Activated CD4-positive, alpha-beta T cell treated with anti-CD3 and anti-CD28 coated beads, Interleukin-2, amount 10 ng/mL, durations not matched to agents 24 days and 14 days (primary cell): ENCODE measurements at regions not wholly inside any gene's neighbourhood (a gene's known extent, or its start where the extent isn't known, plus 50 kb on each side); places are given as distances from the start of the nearest gene placed in this dataset.
"Not testable (repeated sequence)": the region's sequence is repeated elsewhere in the genome, so short reads cannot be mapped to it uniquely, and the experiment has no call there.

ENCODE experiments used
- DNase-seq: peaks from one replicate; pipeline ENCODE4 v3.0.0; 2022
- H3K27ac Mint-ChIP-seq: one replicate; pipeline ENCODE4 v1.8.0; 2022; ENCODE audit warnings: mild to moderate bottlenecking, mixed read lengths
- H3K27me3 Mint-ChIP-seq: one replicate; pipeline ENCODE4 v1.8.0; 2022; ENCODE audit warnings: mixed read lengths
- H3K36me3 Mint-ChIP-seq: one replicate; pipeline ENCODE4 v1.8.0; 2022; ENCODE audit warnings: low read depth, mild to moderate bottlenecking, mixed read lengths
- H3K4me1 Mint-ChIP-seq: one replicate; pipeline ENCODE4 v1.8.0; 2021; ENCODE audit warnings: mixed read lengths
- H3K4me3 Mint-ChIP-seq: one replicate; pipeline ENCODE4 v1.8.0; 2022; ENCODE audit warnings: mild to moderate bottlenecking, moderate library complexity, mixed read lengths
- H3K9me3 Mint-ChIP-seq: one replicate; pipeline ENCODE4 v1.8.0; 2021; ENCODE audit warnings: mixed read lengths
- intact Hi-C: fragments of 100-400 bp; cut with micrococcal nuclease; formaldehyde crosslinking; loops from one replicate; pipeline ENCODE4 v1.15.1; 2023

GRCh38 chr7:142627223-142627622 lies 122.0 kb upstream of the PRSS1 start:
- H3K36me3 Mint-ChIP-seq, H3K4me1 Mint-ChIP-seq, H3K9me3 Mint-ChIP-seq, intact Hi-C loops, DNase-seq: not testable (repeated sequence)
- Mint-ChIP-seq H3K4me3 (peak overlapping the region; percentile 83), H3K27ac (peak overlapping the region; percentile 88), H3K27me3 (peaks cover 17% of the 10 kb centered on the region)

DNA sequence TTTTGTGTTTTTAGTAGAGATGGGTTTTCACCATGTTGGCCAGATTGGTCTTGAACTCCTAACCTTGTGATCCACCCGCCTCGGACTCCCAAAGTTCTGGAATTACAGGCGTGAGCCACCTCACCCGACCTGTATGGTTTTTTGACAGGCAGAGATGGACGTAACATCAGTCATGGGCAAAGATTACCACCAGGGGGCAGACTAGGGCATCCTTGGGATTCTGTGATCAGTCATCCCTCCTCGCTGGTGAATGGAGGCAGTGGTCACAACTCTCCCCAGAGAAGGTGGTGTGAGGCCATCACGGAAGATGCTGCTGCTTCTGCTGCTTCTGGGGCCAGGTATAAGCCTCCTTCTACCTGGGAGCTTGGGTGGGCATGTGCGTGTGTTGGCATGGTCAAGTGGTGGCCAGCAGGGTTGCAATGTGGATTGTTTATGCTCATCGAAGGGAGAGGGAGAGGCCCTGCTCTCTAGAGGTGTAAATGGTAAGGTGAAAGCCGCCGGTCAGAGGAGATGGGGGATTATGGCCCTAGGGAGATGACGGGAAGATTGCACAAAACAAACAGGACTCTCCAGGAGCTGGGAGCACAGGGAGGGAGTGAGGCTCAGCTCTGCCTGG lies 122.7 kb upstream of the PRSS1 start:
- peaks cover 14% of the 10 kb centered on the region for H3K27me3 Mint-ChIP-seq
- no peaks in the 10 kb centered on the region for H3K9me3 Mint-ChIP-seq
- H3K36me3 Mint-ChIP-seq = no peaks in the 10 kb centered on the region
- intact Hi-C loops = no loop called here
- peaks cover 3% of the 10 kb centered on the region for H3K4me1 Mint-ChIP-seq
- H3K27ac Mint-ChIP-seq = peak overlapping the region; percentile 88
- H3K4me3 Mint-ChIP-seq = peak overlapping the region; percentile 83
- peak; percentile 90 for DNase-seq

GRCh38 chr7:142625216-142625615 lies 124.1 kb upstream of the PRSS1 start:
- H3K9me3 Mint-ChIP-seq, H3K4me1 Mint-ChIP-seq, H3K4me3 Mint-ChIP-seq, H3K27ac Mint-ChIP-seq, H3K36me3 Mint-ChIP-seq, intact Hi-C loops: not testable (repeated sequence)
- peak; percentile 7 for DNase-seq
- peaks cover 15% of the 10 kb centered on the region for H3K27me3 Mint-ChIP-seq

- Mint-ChIP-seq H3K9me3 (no peaks in the 10 kb centered on the region), H3K36me3 (no peaks in the 10 kb centered on the region), H3K27me3 (peaks cover 28% of the 10 kb centered on the region), H3K4me3 (peak overlapping the region; percentile 48), H3K4me1 (peaks cover 6% of the 10 kb centered on the region), H3K27ac (no peak overlapping the region)
- DNase-seq = no peak
- intact Hi-C loops = no loop called here
These were observed 128.9 kb upstream of the PRSS1 start for GRCh38 chr7:142620402-142620801.

- H3K4me3 Mint-ChIP-seq = peak overlapping the region; percentile 70
- DNase-seq = no peak
- H3K9me3 Mint-ChIP-seq = no peaks in the 10 kb centered on the region
- H3K4me1 Mint-ChIP-seq = peaks cover 6% of the 10 kb centered on the region
- H3K27me3 Mint-ChIP-seq = peaks cover 32% of the 10 kb centered on the region
- intact Hi-C loops = no loop called here
- no peaks in the 10 kb centered on the region for H3K36me3 Mint-ChIP-seq
- H3K27ac Mint-ChIP-seq = peak overlapping the region; percentile 72
These were observed 130.5 kb upstream of the PRSS1 start for GRCh38 chr7:142618655-142619351.

GRCh38 chr7:142616842-142617241 lies 132.4 kb upstream of the PRSS1 start:
- intact Hi-C loops = no loop called here
- no peaks in the 10 kb centered on the region for H3K36me3 Mint-ChIP-seq
- peaks cover 29% of the 10 kb centered on the region for H3K27me3 Mint-ChIP-seq
- peaks cover 6% of the 10 kb centered on the region for H3K4me1 Mint-ChIP-seq
- peak; percentile 8 for DNase-seq
- H3K27ac Mint-ChIP-seq = peak overlapping the region; percentile 83
- H3K4me3 Mint-ChIP-seq = peak overlapping the region; percentile 73
- H3K9me3 Mint-ChIP-seq = no peaks in the 10 kb centered on the region

DNA sequence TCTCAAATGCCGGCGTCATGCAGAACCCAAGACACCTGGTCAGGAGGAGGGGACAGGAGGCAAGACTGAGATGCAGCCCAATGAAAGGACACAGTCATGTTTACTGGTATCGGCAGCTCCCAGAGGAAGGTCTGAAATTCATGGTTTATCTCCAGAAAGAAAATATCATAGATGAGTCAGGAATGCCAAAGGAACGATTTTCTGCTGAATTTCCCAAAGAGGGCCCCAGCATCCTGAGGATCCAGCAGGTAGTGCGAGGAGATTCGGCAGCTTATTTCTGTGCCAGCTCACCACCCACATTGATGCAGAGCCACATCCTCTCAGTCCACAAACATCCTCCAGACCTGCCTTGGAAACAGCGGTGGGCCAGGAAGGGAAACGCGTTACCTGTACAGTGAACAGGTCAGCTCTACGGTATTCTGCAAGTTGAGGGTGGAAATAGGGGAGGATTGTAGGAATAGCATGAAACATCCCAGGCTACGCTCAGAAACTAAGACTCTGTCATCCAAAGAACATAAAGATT lies 133.1 kb upstream of the PRSS1 start:
- H3K27ac Mint-ChIP-seq = peak overlapping the region; percentile 83
- intact Hi-C loops = no loop called here
- H3K36me3 Mint-ChIP-seq = no peaks in the 10 kb centered on the region
- no peaks in the 10 kb centered on the region for H3K9me3 Mint-ChIP-seq
- no peak for DNase-seq
- peaks cover 25% of the 10 kb centered on the region for H3K27me3 Mint-ChIP-seq
- peaks cover 6% of the 10 kb centered on the region for H3K4me1 Mint-ChIP-seq
- H3K4me3 Mint-ChIP-seq = peak overlapping the region; percentile 73

DNA sequence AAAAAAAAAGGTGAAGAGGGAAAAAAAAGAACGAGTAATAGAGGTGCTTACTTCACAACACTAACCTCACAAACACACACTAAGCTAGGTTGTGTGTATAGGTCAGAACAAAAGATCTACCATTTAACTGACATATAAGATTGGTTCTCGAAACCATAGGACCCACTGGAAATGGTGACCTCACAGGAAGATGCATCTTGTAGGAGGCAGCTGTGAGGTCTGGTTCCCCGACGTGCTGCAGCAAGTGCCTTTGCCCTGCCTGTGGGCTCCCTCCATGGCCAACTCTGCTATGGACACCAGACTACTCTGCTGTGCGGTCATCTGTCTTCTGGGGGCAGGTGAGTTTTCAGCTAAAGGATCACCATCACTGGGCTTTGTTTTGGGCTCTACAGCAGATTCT lies 133.8 kb upstream of the PRSS1 start:
- H3K27me3 Mint-ChIP-seq = peaks cover 24% of the 10 kb centered on the region
- peak overlapping the region; percentile 83 for H3K27ac Mint-ChIP-seq
- intact Hi-C loops = loop anchor here (2.0 kb wide), 2 partner anchors 183 to 193 kb away; no protein-coding TSS in a partner anchor
- H3K9me3 Mint-ChIP-seq = no peaks in the 10 kb centered on the region
- DNase-seq = no peak
- no peaks in the 10 kb centered on the region for H3K36me3 Mint-ChIP-seq
- peaks cover 7% of the 10 kb centered on the region for H3K4me1 Mint-ChIP-seq
- peak overlapping the region; percentile 73 for H3K4me3 Mint-ChIP-seq

GRCh38 chr7:142614116-142614515 lies 135.2 kb upstream of the PRSS1 start:
- Mint-ChIP-seq H3K36me3 (no peaks in the 10 kb centered on the region), H3K27ac (no peak overlapping the region), H3K9me3 (no peaks in the 10 kb centered on the region), H3K4me1 (peaks cover 7% of the 10 kb centered on the region), H3K27me3 (peaks cover 24% of the 10 kb centered on the region), H3K4me3 (no peak overlapping the region)
- no peak for DNase-seq
- intact Hi-C loops = loop anchor here (2.0 kb wide), 2 partner anchors 185 to 195 kb away; no protein-coding TSS in a partner anchor

- H3K27ac Mint-ChIP-seq = peak overlapping the region; percentile 60
- intact Hi-C loops = no loop called here
These were observed 136.9 kb upstream of the PRSS1 start for GRCh38 chr7:142612237-142612881.

DNA sequence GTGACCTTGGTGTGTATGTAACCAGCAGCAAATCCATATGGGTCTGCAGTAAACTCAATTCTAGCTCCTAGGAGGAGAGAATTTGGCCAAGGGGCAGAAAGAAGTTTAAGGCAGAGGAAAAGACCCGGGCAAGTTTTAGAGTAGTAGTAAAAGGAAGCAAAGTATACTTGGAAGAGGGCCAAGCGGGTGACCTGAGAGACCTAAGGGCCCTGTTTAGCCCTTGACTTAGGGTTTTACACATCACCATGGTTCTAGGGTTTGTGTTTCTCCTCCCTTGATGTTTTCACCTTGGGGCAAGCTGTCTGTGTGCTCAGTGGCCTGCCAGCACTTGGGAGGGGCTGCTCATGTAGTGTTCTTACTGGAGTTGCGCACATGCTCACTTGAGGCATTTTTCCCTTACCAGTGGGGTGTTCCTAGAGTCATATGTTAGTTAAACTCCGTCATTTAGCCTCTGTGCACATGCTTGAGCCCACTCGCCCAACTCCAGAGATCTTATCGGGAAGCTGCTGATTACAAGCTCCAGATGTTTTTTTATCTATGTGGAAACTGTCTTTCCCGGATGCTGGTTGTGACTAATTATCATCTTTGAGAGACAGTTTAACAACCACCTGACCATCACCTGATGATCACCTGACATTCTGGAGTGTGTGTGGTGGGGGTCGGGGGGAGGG lies 137.6 kb upstream of the PRSS1 start:
- Mint-ChIP-seq H3K4me1 (peaks cover 9% of the 10 kb centered on the region), H3K27ac (peak overlapping the region; percentile 60), H3K9me3 (no peaks in the 10 kb centered on the region), H3K27me3 (peaks cover 12% of the 10 kb centered on the region), H3K36me3 (no peaks in the 10 kb centered on the region), H3K4me3 (no peak overlapping the region)
- intact Hi-C loops = no loop called here
- no peak for DNase-seq

More at GRCh38 chr7:142612237-142612881, 136.9 kb upstream of the PRSS1 start:
- peaks cover 9% of the 10 kb centered on the region for H3K4me1 Mint-ChIP-seq
- H3K9me3 Mint-ChIP-seq = no peaks in the 10 kb centered on the region
- peaks cover 15% of the 10 kb centered on the region for H3K27me3 Mint-ChIP-seq
- H3K36me3 Mint-ChIP-seq = no peaks in the 10 kb centered on the region
- no peak overlapping the region for H3K4me3 Mint-ChIP-seq
- no peak for DNase-seq

- peaks cover 8% of the 10 kb centered on the region for H3K4me1 Mint-ChIP-seq
- intact Hi-C loops = no loop called here
- no peaks in the 10 kb centered on the region for H3K9me3 Mint-ChIP-seq
- peak overlapping the region; percentile 10 for H3K4me3 Mint-ChIP-seq
- DNase-seq = no peak
- no peaks in the 10 kb centered on the region for H3K36me3 Mint-ChIP-seq
- H3K27ac Mint-ChIP-seq = peak overlapping the region; percentile 74
- H3K27me3 Mint-ChIP-seq = peaks cover 6% of the 10 kb centered on the region
These were observed 140.4 kb upstream of the PRSS1 start for GRCh38 chr7:142608630-142609428.

- Mint-ChIP-seq H3K9me3 (no peaks in the 10 kb centered on the region), H3K36me3 (no peaks in the 10 kb centered on the region), H3K27me3 (peaks cover 6% of the 10 kb centered on the region)
These were observed 141.9 kb upstream of the PRSS1 start for GRCh38 chr7:142607351-142607750.

More at GRCh38 chr7:142607351-142607750, 141.9 kb upstream of the PRSS1 start:
- DNase-seq = no peak
- intact Hi-C loops = no loop called here
- H3K4me1 Mint-ChIP-seq = peaks cover 8% of the 10 kb centered on the region
- H3K27ac Mint-ChIP-seq = no peak overlapping the region
- H3K4me3 Mint-ChIP-seq = no peak overlapping the region
